ENCODE measurements at regions not wholly inside any gene's neighbourhood (a gene's known extent, or its start where the extent isn't known, plus 50 kb on each side); places are given as distances from the start of the nearest gene placed in this dataset.

- Histone ChIP-seq H3K27me3 (no peaks in the 10 kb centered on the region), H3K9me3 (no peaks in the 10 kb centered on the region), H3K4me3 (no peak overlapping the region), H3K4me1 (no peaks in the 10 kb centered on the region), H3K36me3 (no peaks in the 10 kb centered on the region), H3K27ac (no peak overlapping the region)
- no peak for TF ChIP-seq POLR2A (IDR thresholded peaks at IDR 0.05)
- no peak for TF ChIP-seq CTCF (IDR thresholded peaks at IDR 0.05)
- no peak for DNase-seq
Measured at GRCh38 chr7:106460792-106461254, 176.0 kb upstream of the NAMPT start.

- H3K4me3 ChIP-seq: no peak overlapping the region
- no peak for DNase-seq
- H3K4me1 ChIP-seq: no peaks in the 10 kb centered on the region
- no peaks in the 10 kb centered on the region for H3K27me3 ChIP-seq
- TF ChIP-seq POLR2A (IDR thresholded peaks at IDR 0.05) (no peak), CTCF (IDR thresholded peaks at IDR 0.05) (no peak)
- no peak overlapping the region for H3K27ac ChIP-seq
- H3K9me3 ChIP-seq: no peaks in the 10 kb centered on the region
- no peaks in the 10 kb centered on the region for H3K36me3 ChIP-seq
Measured at GRCh38 chr7:106459397-106460072, 174.8 kb upstream of the NAMPT start.

GRCh38 chr7:106457678-106458077, 172.9 kb upstream of the NAMPT start:
- H3K9me3 ChIP-seq: no peaks in the 10 kb centered on the region
- DNase-seq: no peak
- H3K27ac ChIP-seq: no peak overlapping the region
- TF ChIP-seq POLR2A (IDR thresholded peaks at IDR 0.05) (no peak), CTCF (IDR thresholded peaks at IDR 0.05) (no peak)
- no peaks in the 10 kb centered on the region for H3K4me1 ChIP-seq
- H3K4me3 ChIP-seq: no peak overlapping the region
- H3K36me3 ChIP-seq: no peaks in the 10 kb centered on the region
- H3K27me3 ChIP-seq: no peaks in the 10 kb centered on the region

GRCh38 chr7:106456329-106456728, 171.5 kb upstream of the NAMPT start:
- no peaks in the 10 kb centered on the region for H3K27me3 ChIP-seq
- no peaks in the 10 kb centered on the region for H3K9me3 ChIP-seq
- H3K27ac ChIP-seq: no peak overlapping the region
- H3K4me1 ChIP-seq: no peaks in the 10 kb centered on the region
- DNase-seq: no peak
- no peak overlapping the region for H3K4me3 ChIP-seq
- H3K36me3 ChIP-seq: no peaks in the 10 kb centered on the region
- TF ChIP-seq CTCF (IDR thresholded peaks at IDR 0.05) (no peak), POLR2A (IDR thresholded peaks at IDR 0.05) (no peak)

GRCh38 chr7:106452031-106452851, 167.5 kb upstream of the NAMPT start:
- H3K36me3 ChIP-seq: no peaks in the 10 kb centered on the region

More at GRCh38 chr7:106452031-106452851, 167.5 kb upstream of the NAMPT start:
- no peak overlapping the region for H3K27ac ChIP-seq
- no peaks in the 10 kb centered on the region for H3K27me3 ChIP-seq
- H3K4me1 ChIP-seq: no peaks in the 10 kb centered on the region
- DNase-seq: no peak
- H3K9me3 ChIP-seq: no peaks in the 10 kb centered on the region
- H3K4me3 ChIP-seq: no peak overlapping the region
- no peak for TF ChIP-seq CTCF (IDR thresholded peaks at IDR 0.05)
- TF ChIP-seq POLR2A (IDR thresholded peaks at IDR 0.05): no peak

Data from Peyer's patch (tissue), 4 donors.